HAP-1 (cell line): ENCODE measurements at regions not wholly inside any gene's neighbourhood (a gene's known extent, or its start where the extent isn't known, plus 50 kb on each side); places are given as distances from the start of the nearest gene placed in this dataset.

Experiments
- DNase-seq, 2 experiments: peaks; one replicate each; pipeline ENCODE4 v3.0.0-alpha.2; 2016 to 2020; ENCODE audit warnings: low spot score in 2 of 2
- H3K27me3 ChIP-seq: fragments of 250-450 bp; sonication (Bioruptor Pico); 2 replicates; pipeline ENCODE4 v1.5.1; 2020; ENCODE audit warnings: low read depth, mild to moderate bottlenecking, moderate library complexity
- H3K36me3 ChIP-seq: fragments of 250-450 bp; sonication (Bioruptor Pico); replicated peaks from 2 replicates; pipeline ENCODE4 v1.5.1; 2020; ENCODE audit warnings: mild to moderate bottlenecking
- H3K4me1 ChIP-seq: fragments of 250-450 bp; sonication (Bioruptor Pico); 2 replicates; pipeline ENCODE4 v1.5.1; 2020; ENCODE audit warnings: mild to moderate bottlenecking
- H3K4me3 ChIP-seq: fragments of 250-450 bp; sonication (Bioruptor Pico); 2 replicates; pipeline ENCODE4 v1.5.1; 2020; ENCODE audit warnings: mild to moderate bottlenecking, moderate library complexity
- H3K9me3 ChIP-seq: fragments of 250-450 bp; sonication (Bioruptor Pico); 2 replicates; pipeline ENCODE4 v1.5.1; 2020; ENCODE audit warnings: mild to moderate bottlenecking, moderate library complexity
- in situ Hi-C: fragments of 300-500 bp; cut with MboI; formaldehyde crosslinking; loops from 3 replicates; pipeline ENCODE4 v1.14.3; 2020; ENCODE audit warnings: low sequenced_read_pairs, inconsistent platforms, mixed read lengths

- no peaks in the 10 kb centered on the region for H3K36me3 ChIP-seq
- in situ Hi-C loops = no loop called here
- no peaks in the 10 kb centered on the region for H3K27me3 ChIP-seq
- H3K4me3 ChIP-seq = no peak overlapping the region
- no peaks in the 10 kb centered on the region for H3K9me3 ChIP-seq
- no peak for DNase-seq
- H3K4me1 ChIP-seq = no peaks in the 10 kb centered on the region
Observed at GRCh38 chr1:188325211-188325610, 1496.5 kb downstream of the PLA2G4A start.

- H3K4me3 ChIP-seq = no peak overlapping the region
- no peak for DNase-seq
- H3K4me1 ChIP-seq = no peaks in the 10 kb centered on the region
- in situ Hi-C loops = no loop called here
- no peaks in the 10 kb centered on the region for H3K36me3 ChIP-seq
- no peaks in the 10 kb centered on the region for H3K27me3 ChIP-seq
- H3K9me3 ChIP-seq = no peaks in the 10 kb centered on the region
Observed at GRCh38 chr1:188343914-188344313, 1515.2 kb downstream of the PLA2G4A start.

GRCh38 chr1:188350104-188350503, 1521.4 kb downstream of the PLA2G4A start:
- H3K4me1 ChIP-seq = no peaks in the 10 kb centered on the region

GRCh38 chr1:188355082-188355481, 1526.3 kb downstream of the PLA2G4A start:
- in situ Hi-C loops = no loop called here

More at GRCh38 chr1:188350104-188350503, 1521.4 kb downstream of the PLA2G4A start:
- in situ Hi-C loops = no loop called here
- Histone ChIP-seq H3K4me3 (no peak overlapping the region), H3K36me3 (no peaks in the 10 kb centered on the region), H3K9me3 (no peaks in the 10 kb centered on the region), H3K27me3 (no peaks in the 10 kb centered on the region)
- no peak for DNase-seq

GRCh38 chr1:188355847-188356246, 1527.1 kb downstream of the PLA2G4A start:
- no peaks in the 10 kb centered on the region for H3K4me1 ChIP-seq
- no peaks in the 10 kb centered on the region for H3K9me3 ChIP-seq
- H3K36me3 ChIP-seq = no peaks in the 10 kb centered on the region
- no peak for DNase-seq
- H3K27me3 ChIP-seq = no peaks in the 10 kb centered on the region
- no peak overlapping the region for H3K4me3 ChIP-seq
- in situ Hi-C loops = no loop called here

More at GRCh38 chr1:188355082-188355481, 1526.3 kb downstream of the PLA2G4A start:
- Histone ChIP-seq H3K27me3 (no peaks in the 10 kb centered on the region), H3K36me3 (no peaks in the 10 kb centered on the region), H3K4me1 (no peaks in the 10 kb centered on the region), H3K9me3 (no peaks in the 10 kb centered on the region), H3K4me3 (no peak overlapping the region)
- no peak for DNase-seq

- Histone ChIP-seq H3K27me3 (no peaks in the 10 kb centered on the region), H3K4me1 (no peaks in the 10 kb centered on the region), H3K9me3 (no peaks in the 10 kb centered on the region), H3K36me3 (no peaks in the 10 kb centered on the region), H3K4me3 (no peak overlapping the region)
- DNase-seq = no peak
- in situ Hi-C loops = no loop called here
Observed at GRCh38 chr1:188359315-188359714, 1530.6 kb downstream of the PLA2G4A start.

GRCh38 chr1:188363943-188364342, 1535.2 kb downstream of the PLA2G4A start:
- no peak overlapping the region for H3K4me3 ChIP-seq
- H3K4me1 ChIP-seq = peaks cover 20% of the 10 kb centered on the region
- H3K27me3 ChIP-seq = no peaks in the 10 kb centered on the region
- H3K36me3 ChIP-seq = no peaks in the 10 kb centered on the region
- H3K9me3 ChIP-seq = no peaks in the 10 kb centered on the region
- DNase-seq = no peak
- in situ Hi-C loops = no loop called here

GRCh38 chr1:188364927-188365449, 1536.2 kb downstream of the PLA2G4A start:
- Histone ChIP-seq H3K4me1 (peaks cover 20% of the 10 kb centered on the region), H3K27me3 (no peaks in the 10 kb centered on the region), H3K9me3 (no peaks in the 10 kb centered on the region), H3K4me3 (no peak overlapping the region), H3K36me3 (no peaks in the 10 kb centered on the region)
- DNase-seq = no peak
- in situ Hi-C loops = no loop called here

- DNase-seq = peak in 1 of 2 experiments; percentile 17
- no peaks in the 10 kb centered on the region for H3K27me3 ChIP-seq
- H3K9me3 ChIP-seq = no peaks in the 10 kb centered on the region
- no peak overlapping the region for H3K4me3 ChIP-seq
- no peaks in the 10 kb centered on the region for H3K36me3 ChIP-seq
- in situ Hi-C loops = no loop called here
- peaks cover 20% of the 10 kb centered on the region for H3K4me1 ChIP-seq
Observed at GRCh38 chr1:188365874-188366273, 1537.1 kb downstream of the PLA2G4A start.

- Histone ChIP-seq H3K36me3 (no peaks in the 10 kb centered on the region), H3K9me3 (no peaks in the 10 kb centered on the region)
Observed at GRCh38 chr1:188367661-188368060, 1538.9 kb downstream of the PLA2G4A start.

GRCh38 chr1:188371295-188371806, 1542.6 kb downstream of the PLA2G4A start:
- Histone ChIP-seq H3K4me1 (peaks cover 19% of the 10 kb centered on the region), H3K27me3 (no peaks in the 10 kb centered on the region), H3K4me3 (no peak overlapping the region), H3K36me3 (no peaks in the 10 kb centered on the region), H3K9me3 (no peaks in the 10 kb centered on the region)
- in situ Hi-C loops = no loop called here
- no peak for DNase-seq

More at GRCh38 chr1:188367661-188368060, 1538.9 kb downstream of the PLA2G4A start:
- Histone ChIP-seq H3K27me3 (no peaks in the 10 kb centered on the region), H3K4me3 (no peak overlapping the region), H3K4me1 (peaks cover 20% of the 10 kb centered on the region)
- in situ Hi-C loops = no loop called here
- peak; percentile 49 to 87 for DNase-seq

GRCh38 chr1:188372821-188373220, 1544.1 kb downstream of the PLA2G4A start:
- no peaks in the 10 kb centered on the region for H3K36me3 ChIP-seq
- no peak for DNase-seq
- no peaks in the 10 kb centered on the region for H3K27me3 ChIP-seq
- H3K4me3 ChIP-seq = no peak overlapping the region
- in situ Hi-C loops = no loop called here
- no peaks in the 10 kb centered on the region for H3K9me3 ChIP-seq
- peaks cover 5% of the 10 kb centered on the region for H3K4me1 ChIP-seq

- no peak for DNase-seq
- Histone ChIP-seq H3K9me3 (no peaks in the 10 kb centered on the region), H3K4me1 (no peaks in the 10 kb centered on the region), H3K36me3 (no peaks in the 10 kb centered on the region), H3K4me3 (no peak overlapping the region), H3K27me3 (no peaks in the 10 kb centered on the region)
- in situ Hi-C loops = no loop called here
Observed at GRCh38 chr1:188382851-188383250, 1554.1 kb downstream of the PLA2G4A start.

- Histone ChIP-seq H3K4me1 (no peaks in the 10 kb centered on the region), H3K4me3 (no peak overlapping the region), H3K27me3 (no peaks in the 10 kb centered on the region), H3K36me3 (no peaks in the 10 kb centered on the region), H3K9me3 (no peaks in the 10 kb centered on the region)
- in situ Hi-C loops = no loop called here
- no peak for DNase-seq
Observed at GRCh38 chr1:188386161-188386560, 1557.4 kb downstream of the PLA2G4A start.

- no peaks in the 10 kb centered on the region for H3K27me3 ChIP-seq
- no peak for DNase-seq
- H3K9me3 ChIP-seq = no peaks in the 10 kb centered on the region
- in situ Hi-C loops = no loop called here
- H3K4me1 ChIP-seq = no peaks in the 10 kb centered on the region
- H3K36me3 ChIP-seq = no peaks in the 10 kb centered on the region
- H3K4me3 ChIP-seq = no peak overlapping the region
Observed at GRCh38 chr1:188386666-188387065, 1557.9 kb downstream of the PLA2G4A start.
